Neural progenitor cell (in vitro differentiated cells): ENCODE measurements at regions not wholly inside any gene's neighbourhood (a gene's known extent, or its start where the extent isn't known, plus 50 kb on each side); places are given as distances from the start of the nearest gene placed in this dataset.

Source experiments
- DNase-seq: peaks from one replicate; pipeline ENCODE4 v3.0.0-alpha.2; 2016; ENCODE audit warnings: low spot score
- H2AFZ ChIP-seq: fragments of 200-600 bp; sonication (generic); replicated peaks from 2 replicates; pipeline ENCODE4 v1.6.1; 2016; ENCODE audit warnings: antibody characterized with exemption
- H3F3A ChIP-seq: fragments of 200-600 bp; sonication (generic); 2 replicates; pipeline ENCODE4 v1.6.1; 2016; ENCODE audit warnings: antibody characterized with exemption, low read depth
- H3K27ac ChIP-seq: fragments of 200-600 bp; sonication (generic); 2 replicates; pipeline ENCODE4 v1.5.1; 2016; ENCODE audit warnings: mild to moderate bottlenecking
- H3K27me3 ChIP-seq: fragments of 200-600 bp; sonication (generic); 2 replicates; pipeline ENCODE4 v1.6.1; 2016; ENCODE audit warnings: mild to moderate bottlenecking, moderate library complexity
- H3K36me3 ChIP-seq: fragments of 200-600 bp; sonication (generic); 2 replicates; pipeline ENCODE4 v1.5.1; 2016
- H3K4me1 ChIP-seq: fragments of 200-600 bp; sonication (generic); 2 replicates; pipeline ENCODE4 v1.6.1; 2016; ENCODE audit warnings: mixed run types
- H3K4me2 ChIP-seq: fragments of 200-600 bp; sonication (generic); 2 replicates; pipeline ENCODE4 v1.6.1; 2016
- H3K4me3 ChIP-seq: fragments of 200-600 bp; sonication (generic); 2 replicates; pipeline ENCODE4 v1.5.1; 2016
- H3K79me2 ChIP-seq: fragments of 200-600 bp; sonication (generic); 2 replicates; pipeline ENCODE4 v1.6.1; 2016; ENCODE audit warnings: low read depth
- H3K9ac ChIP-seq: fragments of 200-600 bp; sonication (generic); 2 replicates; pipeline ENCODE4 v1.6.1; 2016
- H3K9me3 ChIP-seq: fragments of 200-600 bp; sonication (generic); 2 replicates; pipeline ENCODE4 v1.5.1; 2016; ENCODE audit warnings: low read depth
- H4K20me1 ChIP-seq: fragments of 200-600 bp; sonication (generic); 2 replicates; pipeline ENCODE4 v1.6.1; 2016; ENCODE audit warnings: low read depth
- H3K27ac Mint-ChIP-seq: 3 replicates; pipeline ENCODE4 v1.8.0; 2021; ENCODE audit warnings: mixed read lengths
- H3K27me3 Mint-ChIP-seq: 2 replicates; pipeline ENCODE4 v1.8.0; 2022; ENCODE audit warnings: low read depth, mild to moderate bottlenecking, inconsistent platforms, moderate library complexity, mixed read lengths; ENCODE audit not compliant: insufficient read depth
- H3K36me3 Mint-ChIP-seq: 3 replicates; pipeline ENCODE4 v1.8.0; 2021; ENCODE audit warnings: mixed read lengths
- H3K4me1 Mint-ChIP-seq: 3 replicates; pipeline ENCODE4 v1.8.0; 2021; ENCODE audit warnings: mixed read lengths
- H3K4me3 Mint-ChIP-seq: 3 replicates; pipeline ENCODE4 v1.8.0; 2021; ENCODE audit warnings: mild to moderate bottlenecking, moderate library complexity, mixed read lengths
- H3K9me3 Mint-ChIP-seq: 3 replicates; pipeline ENCODE4 v1.8.0; 2020; ENCODE audit warnings: mixed read lengths
- EZH2 ChIP-seq: fragments of 200-600 bp; sonication (generic); IDR thresholded peaks from 2 replicates; pipeline ENCODE4 v1.6.1; 2017; ENCODE audit warnings: antibody characterized with exemption, mild to moderate bottlenecking, moderate library complexity
- EZH2phosphoT487 ChIP-seq: fragments of 200-600 bp; sonication (generic); IDR thresholded peaks from 2 replicates; pipeline ENCODE4 v1.6.1; 2017; ENCODE audit warnings: antibody characterized with exemption
- TF ChIP-seq, protein P1 (sequence below): fragments of 200-600 bp; sonication (generic); IDR thresholded peaks from 2 replicates; pipeline ENCODE4 v1.5.1; 2017; ENCODE audit warnings: antibody characterized with exemption, mild to moderate bottlenecking

DNA sequence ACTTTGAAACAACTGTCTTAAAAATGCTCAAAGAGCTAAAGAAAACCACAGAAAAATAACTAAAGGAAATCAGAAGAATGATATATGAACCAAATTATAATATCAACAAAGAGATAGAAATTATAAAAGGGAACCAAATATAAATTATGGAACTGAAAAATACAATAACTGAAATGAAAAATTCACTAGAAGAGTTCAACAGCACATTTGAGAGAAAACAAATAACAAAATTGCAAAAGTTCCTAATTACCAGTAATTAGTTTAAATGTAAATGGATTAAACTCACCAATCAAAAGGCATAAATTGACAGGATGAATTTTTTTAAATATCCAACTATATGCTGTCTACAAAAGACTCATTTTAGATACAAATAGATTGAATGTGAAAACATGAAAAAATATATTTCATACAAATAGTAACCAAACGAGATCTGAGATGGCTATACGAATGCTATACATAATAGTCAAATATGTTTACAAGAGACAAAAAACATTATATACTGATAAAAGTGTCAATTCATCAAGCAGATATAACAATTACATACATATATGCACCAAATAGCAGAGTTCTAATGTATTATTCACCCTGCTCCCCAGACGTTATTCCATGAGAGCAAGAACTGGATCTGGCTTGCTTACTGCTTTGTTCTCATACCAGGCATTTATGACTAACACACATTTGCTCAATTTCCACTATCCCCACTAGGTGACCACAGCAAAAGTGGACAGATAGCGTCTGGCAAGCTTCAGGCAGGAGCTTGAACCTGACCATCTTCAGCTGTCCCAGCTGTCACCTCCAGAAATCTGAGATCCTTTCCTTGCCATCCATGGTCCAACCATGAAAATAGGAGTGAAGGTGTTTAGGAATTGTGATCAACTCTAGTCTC, 72.4 kb upstream of the SIRPA start:
- H3K27me3 Mint-ChIP-seq: peaks cover 7% of the 10 kb centered on the region
- Histone ChIP-seq H2AFZ (no peak overlapping the region), H3K4me2 (no peak overlapping the region), H3F3A (no peaks in the 10 kb centered on the region), H3K9ac (no peak overlapping the region), H3K27me3 (no peaks in the 10 kb centered on the region), H3K27ac (no peak overlapping the region), H3K4me3 (no peak overlapping the region), H3K9me3 (no peaks in the 10 kb centered on the region), H3K4me1 (peaks cover 19% of the 10 kb centered on the region), H4K20me1 (no peaks in the 10 kb centered on the region), H3K36me3 (no peaks in the 10 kb centered on the region), H3K79me2 (no peaks in the 10 kb centered on the region)
- TF ChIP-seq EZH2 (no peak), EZH2phosphoT487 (no peak)
- TF ChIP-seq, protein P1, sequence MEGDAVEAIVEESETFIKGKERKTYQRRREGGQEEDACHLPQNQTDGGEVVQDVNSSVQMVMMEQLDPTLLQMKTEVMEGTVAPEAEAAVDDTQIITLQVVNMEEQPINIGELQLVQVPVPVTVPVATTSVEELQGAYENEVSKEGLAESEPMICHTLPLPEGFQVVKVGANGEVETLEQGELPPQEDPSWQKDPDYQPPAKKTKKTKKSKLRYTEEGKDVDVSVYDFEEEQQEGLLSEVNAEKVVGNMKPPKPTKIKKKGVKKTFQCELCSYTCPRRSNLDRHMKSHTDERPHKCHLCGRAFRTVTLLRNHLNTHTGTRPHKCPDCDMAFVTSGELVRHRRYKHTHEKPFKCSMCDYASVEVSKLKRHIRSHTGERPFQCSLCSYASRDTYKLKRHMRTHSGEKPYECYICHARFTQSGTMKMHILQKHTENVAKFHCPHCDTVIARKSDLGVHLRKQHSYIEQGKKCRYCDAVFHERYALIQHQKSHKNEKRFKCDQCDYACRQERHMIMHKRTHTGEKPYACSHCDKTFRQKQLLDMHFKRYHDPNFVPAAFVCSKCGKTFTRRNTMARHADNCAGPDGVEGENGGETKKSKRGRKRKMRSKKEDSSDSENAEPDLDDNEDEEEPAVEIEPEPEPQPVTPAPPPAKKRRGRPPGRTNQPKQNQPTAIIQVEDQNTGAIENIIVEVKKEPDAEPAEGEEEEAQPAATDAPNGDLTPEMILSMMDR: no peak
- H3K4me3 Mint-ChIP-seq: no peak overlapping the region
- DNase-seq: no peak
- H3K36me3 Mint-ChIP-seq: no peaks in the 10 kb centered on the region
- no peak overlapping the region for H3K27ac Mint-ChIP-seq
- H3K4me1 Mint-ChIP-seq: peaks cover 26% of the 10 kb centered on the region
- H3K9me3 Mint-ChIP-seq: peaks cover 26% of the 10 kb centered on the region

DNA sequence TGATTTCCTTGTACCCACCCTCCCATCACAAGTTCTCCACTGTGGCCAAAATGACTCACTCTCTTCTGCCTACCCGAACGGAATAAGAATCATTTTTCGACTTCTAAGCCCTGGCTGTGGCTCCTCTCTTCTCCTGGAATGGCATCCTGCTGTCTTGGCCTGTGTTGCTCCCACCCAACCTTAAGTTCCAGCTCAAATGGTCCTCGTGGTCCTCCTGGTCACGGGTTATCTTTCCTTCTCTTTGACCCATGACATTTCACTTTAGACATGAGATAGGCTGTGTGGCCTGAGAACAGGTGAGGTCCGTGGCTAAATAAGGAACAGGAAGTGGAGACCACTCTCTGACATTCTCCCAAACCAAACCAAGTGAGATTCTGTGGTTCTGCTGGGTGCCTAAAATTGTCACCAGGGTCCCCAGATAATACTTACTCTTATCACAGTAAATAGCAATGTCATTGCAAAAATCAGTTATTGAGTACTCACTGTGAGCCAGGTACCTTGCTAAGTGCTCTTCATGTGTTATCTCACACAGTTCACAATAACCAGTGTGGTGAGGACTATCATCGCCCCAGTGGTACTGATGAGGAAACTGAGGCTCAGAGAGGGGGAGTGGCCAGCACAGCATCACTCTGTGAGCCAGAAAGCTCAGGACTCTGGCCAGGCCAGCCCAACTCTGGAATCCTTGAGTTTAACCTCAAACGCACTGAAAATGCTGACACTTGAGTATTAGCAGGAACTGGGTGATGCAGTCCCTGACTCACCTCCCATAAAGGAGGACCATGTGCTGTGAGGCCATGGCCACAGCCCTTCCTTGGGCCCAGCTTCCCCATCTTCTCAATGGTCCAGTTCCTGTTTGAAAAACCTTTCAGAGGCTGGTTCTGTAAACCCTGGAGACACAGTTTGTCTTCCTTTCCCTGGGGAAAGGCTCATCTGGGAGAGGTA, 74.8 kb upstream of the SIRPA start:
- Histone ChIP-seq H3K9me3 (no peaks in the 10 kb centered on the region), H3K27me3 (no peaks in the 10 kb centered on the region), H3K4me2 (no peak overlapping the region), H3K9ac (no peak overlapping the region), H3K27ac (no peak overlapping the region), H3K4me3 (no peak overlapping the region), H4K20me1 (no peaks in the 10 kb centered on the region), H3K36me3 (no peaks in the 10 kb centered on the region), H3K4me1 (peaks cover 34% of the 10 kb centered on the region), H3K79me2 (no peaks in the 10 kb centered on the region), H3F3A (peaks cover 6% of the 10 kb centered on the region), H2AFZ (no peak overlapping the region)
- Mint-ChIP-seq H3K4me3 (no peak overlapping the region), H3K36me3 (no peaks in the 10 kb centered on the region), H3K9me3 (peaks cover 26% of the 10 kb centered on the region), H3K27me3 (peaks cover 7% of the 10 kb centered on the region), H3K4me1 (peaks cover 36% of the 10 kb centered on the region), H3K27ac (no peak overlapping the region)
- no peak for TF ChIP-seq EZH2phosphoT487
- TF ChIP-seq, protein P1: no peak
- no peak for TF ChIP-seq EZH2
- DNase-seq: no peak

GRCh38 chr20:1819311-1820137, 75.7 kb upstream of the SIRPA start:
- no peak for DNase-seq

More at GRCh38 chr20:1819311-1820137, 75.7 kb upstream of the SIRPA start:
- peaks cover 36% of the 10 kb centered on the region for H3K4me1 Mint-ChIP-seq
- H3K36me3 ChIP-seq: no peaks in the 10 kb centered on the region
- H3K4me3 ChIP-seq: no peak overlapping the region
- no peak overlapping the region for H3K27ac Mint-ChIP-seq
- H3K79me2 ChIP-seq: no peaks in the 10 kb centered on the region
- no peaks in the 10 kb centered on the region for H3K9me3 ChIP-seq
- H3K27me3 Mint-ChIP-seq: peaks cover 7% of the 10 kb centered on the region
- peaks cover 26% of the 10 kb centered on the region for H3K9me3 Mint-ChIP-seq
- peak overlapping the region; percentile 76 for H2AFZ ChIP-seq
- peaks cover 34% of the 10 kb centered on the region for H3K4me1 ChIP-seq
- H3K4me2 ChIP-seq: peak overlapping the region; percentile 57
- no peaks in the 10 kb centered on the region for H4K20me1 ChIP-seq
- H3K4me3 Mint-ChIP-seq: no peak overlapping the region
- TF ChIP-seq, protein P1: no peak
- TF ChIP-seq EZH2phosphoT487 (no peak), EZH2 (no peak)
- H3K27ac ChIP-seq: no peak overlapping the region
- H3K36me3 Mint-ChIP-seq: no peaks in the 10 kb centered on the region
- no peak overlapping the region for H3K9ac ChIP-seq
- peaks cover 6% of the 10 kb centered on the region for H3F3A ChIP-seq
- no peaks in the 10 kb centered on the region for H3K27me3 ChIP-seq
